ENCODE measurements at regions not wholly inside any gene's neighbourhood (a gene's known extent, or its start where the extent isn't known, plus 50 kb on each side); places are given as distances from the start of the nearest gene placed in this dataset.

DNA sequence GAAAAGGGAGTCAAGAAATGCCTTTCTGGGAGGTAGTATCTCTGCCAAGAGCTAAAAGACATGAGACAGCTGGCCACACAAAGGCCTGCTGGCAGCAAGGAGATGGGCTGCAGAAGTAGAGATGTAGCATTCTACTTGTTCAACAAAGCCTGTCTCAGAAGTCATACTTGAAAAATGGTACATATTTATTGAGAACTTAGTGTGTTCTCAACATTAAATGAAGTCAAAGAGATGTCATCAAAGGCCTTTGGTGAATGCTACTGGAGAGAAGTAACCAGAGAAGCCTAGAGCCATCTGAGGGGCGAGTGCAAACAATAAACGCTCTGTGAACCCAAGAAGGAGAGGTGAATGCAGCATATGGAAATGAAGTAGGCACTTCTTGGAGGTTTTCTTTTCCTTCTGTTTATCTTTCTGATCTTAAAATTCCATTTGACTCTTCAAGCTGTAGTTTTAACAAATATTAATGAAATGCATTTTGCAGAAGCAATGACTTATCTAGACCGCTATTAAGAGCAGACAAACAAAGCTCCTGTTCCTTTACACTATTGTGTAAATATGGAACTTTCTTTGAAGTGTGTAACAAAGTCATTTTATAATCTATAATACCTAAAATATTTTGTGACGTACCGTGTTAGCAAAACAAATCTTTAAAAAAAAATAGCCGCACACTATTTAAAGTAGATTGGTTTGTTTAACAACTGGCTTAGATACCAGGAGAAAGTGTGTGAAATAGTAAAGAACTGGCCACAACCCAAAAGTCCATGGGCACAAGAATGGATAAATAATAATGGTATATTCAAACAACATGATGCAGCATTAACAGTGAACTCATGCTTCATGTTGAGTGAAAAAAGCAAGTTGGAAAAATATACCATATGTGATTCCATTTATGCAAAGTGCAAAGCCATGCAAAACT, 70.2 kb downstream of the ZNF608 start:
- TF ChIP-seq, protein P1, sequence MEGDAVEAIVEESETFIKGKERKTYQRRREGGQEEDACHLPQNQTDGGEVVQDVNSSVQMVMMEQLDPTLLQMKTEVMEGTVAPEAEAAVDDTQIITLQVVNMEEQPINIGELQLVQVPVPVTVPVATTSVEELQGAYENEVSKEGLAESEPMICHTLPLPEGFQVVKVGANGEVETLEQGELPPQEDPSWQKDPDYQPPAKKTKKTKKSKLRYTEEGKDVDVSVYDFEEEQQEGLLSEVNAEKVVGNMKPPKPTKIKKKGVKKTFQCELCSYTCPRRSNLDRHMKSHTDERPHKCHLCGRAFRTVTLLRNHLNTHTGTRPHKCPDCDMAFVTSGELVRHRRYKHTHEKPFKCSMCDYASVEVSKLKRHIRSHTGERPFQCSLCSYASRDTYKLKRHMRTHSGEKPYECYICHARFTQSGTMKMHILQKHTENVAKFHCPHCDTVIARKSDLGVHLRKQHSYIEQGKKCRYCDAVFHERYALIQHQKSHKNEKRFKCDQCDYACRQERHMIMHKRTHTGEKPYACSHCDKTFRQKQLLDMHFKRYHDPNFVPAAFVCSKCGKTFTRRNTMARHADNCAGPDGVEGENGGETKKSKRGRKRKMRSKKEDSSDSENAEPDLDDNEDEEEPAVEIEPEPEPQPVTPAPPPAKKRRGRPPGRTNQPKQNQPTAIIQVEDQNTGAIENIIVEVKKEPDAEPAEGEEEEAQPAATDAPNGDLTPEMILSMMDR (IDR thresholded peaks at IDR 0.05): no peak
- H3K27me3 ChIP-seq (ENCODE audit: low read depth): no peaks in the 10 kb centered on the region
- no peaks in the 10 kb centered on the region for H3K36me3 ChIP-seq
- H3K4me1 ChIP-seq: peaks cover 60% of the 10 kb centered on the region
- peak; percentile 58 to 89 for ATAC-seq
- no peaks in the 10 kb centered on the region for H3K9me3 ChIP-seq
- H3K4me3 ChIP-seq: no peak overlapping the region
- intact Hi-C loops (cut with DNase I): no loop called here
- no peak for DNase-seq
- no peak overlapping the region for H3K27ac ChIP-seq

DNA sequence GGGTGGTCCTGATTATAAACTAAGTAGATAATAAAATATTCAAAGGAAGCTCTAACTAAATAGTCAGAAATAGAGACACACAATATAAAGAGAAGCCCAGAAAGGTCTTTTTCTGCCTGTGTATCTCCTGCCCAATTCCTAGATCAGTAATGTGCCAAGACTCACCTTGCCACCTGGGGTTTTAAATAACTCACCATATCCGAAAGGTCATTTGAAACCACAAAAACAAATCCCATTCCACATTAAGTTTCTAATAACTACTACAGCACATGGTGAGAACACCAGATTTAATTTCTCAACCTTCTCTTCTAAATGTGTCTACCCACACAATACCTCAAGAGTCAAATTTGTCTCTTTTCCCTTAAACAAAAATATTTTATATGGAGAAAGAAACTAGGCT, 75.2 kb downstream of the ZNF608 start:
- H3K4me3 ChIP-seq: no peak overlapping the region
- H3K9me3 ChIP-seq: no peaks in the 10 kb centered on the region
- H3K27ac ChIP-seq: no peak overlapping the region
- intact Hi-C loops (cut with DNase I): no loop called here
- ATAC-seq (no peak), DNase-seq (no peak)
- no peaks in the 10 kb centered on the region for H3K27me3 ChIP-seq (ENCODE audit: low read depth)
- peaks cover 39% of the 10 kb centered on the region for H3K4me1 ChIP-seq
- TF ChIP-seq, protein P1 (IDR thresholded peaks at IDR 0.05): no peak
- H3K36me3 ChIP-seq: no peaks in the 10 kb centered on the region

DNA sequence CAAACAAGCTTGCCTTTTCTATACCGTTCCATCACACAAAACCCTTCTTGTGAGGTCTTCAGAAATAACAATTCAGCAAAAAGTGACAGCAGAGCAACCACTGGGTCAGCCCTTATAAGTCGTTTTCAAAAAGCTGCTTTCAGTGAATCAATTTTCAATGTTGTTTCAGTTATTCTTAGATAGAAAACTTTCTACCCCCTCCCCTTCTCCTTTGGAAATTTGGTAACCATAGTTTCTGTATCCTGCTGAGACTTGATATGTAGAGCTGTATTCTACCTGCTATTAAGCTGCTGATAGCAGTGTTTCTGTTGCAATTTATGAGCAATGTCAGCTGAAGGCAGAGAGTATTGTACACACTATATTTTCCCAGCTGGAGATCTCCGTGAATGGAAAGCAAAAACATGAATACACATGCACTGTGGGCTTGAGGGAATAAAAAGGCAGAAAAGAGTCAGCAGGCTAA, 75.7 kb downstream of the ZNF608 start:
- Histone ChIP-seq H3K27ac (no peak overlapping the region), H3K4me3 (no peak overlapping the region), H3K27me3 (ENCODE audit: low read depth) (no peaks in the 10 kb centered on the region), H3K4me1 (peaks cover 35% of the 10 kb centered on the region), H3K9me3 (no peaks in the 10 kb centered on the region), H3K36me3 (no peaks in the 10 kb centered on the region)
- intact Hi-C loops (cut with DNase I): no loop called here
- ATAC-seq: peak in 1 of 2 donors; percentile 49
- TF ChIP-seq, protein P1 (IDR thresholded peaks at IDR 0.05): no peak
- DNase-seq: no peak

DNA sequence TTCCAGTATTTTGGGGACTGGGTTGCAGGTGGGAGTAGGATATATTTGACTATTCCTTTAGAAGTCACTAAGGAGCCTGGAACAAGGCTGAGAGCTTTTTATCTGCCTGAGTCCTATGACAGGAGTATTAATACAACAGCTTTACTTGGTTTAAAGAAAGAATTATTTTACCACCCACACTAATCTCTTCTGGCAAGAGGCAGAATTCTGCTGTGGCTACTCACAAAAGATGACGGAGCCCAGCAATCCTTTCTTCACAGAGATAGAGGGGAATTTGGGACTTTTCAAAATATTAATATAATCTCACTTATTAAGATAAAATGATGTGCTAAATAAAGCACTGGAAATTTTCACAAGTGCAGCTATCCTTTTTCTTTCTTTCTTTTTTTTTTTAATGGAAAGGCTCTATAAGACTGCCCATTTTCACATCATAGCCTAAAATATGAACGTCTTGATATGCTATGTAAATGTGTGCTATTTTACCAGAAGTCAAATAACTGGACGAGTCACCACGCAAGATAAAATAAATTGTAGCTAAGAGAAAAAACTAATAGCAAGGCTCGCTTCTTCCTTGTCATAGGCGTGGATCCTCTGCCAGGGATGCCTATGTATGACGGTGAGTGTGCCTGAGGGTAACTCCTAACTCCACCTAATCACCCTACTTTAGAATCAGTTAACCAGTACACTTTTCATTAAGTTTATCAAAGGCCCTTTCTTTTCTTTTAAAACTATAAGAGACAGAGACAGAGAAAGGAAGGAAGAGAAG, 76.3 kb downstream of the ZNF608 start:
- intact Hi-C loops (cut with DNase I): no loop called here

DNA sequence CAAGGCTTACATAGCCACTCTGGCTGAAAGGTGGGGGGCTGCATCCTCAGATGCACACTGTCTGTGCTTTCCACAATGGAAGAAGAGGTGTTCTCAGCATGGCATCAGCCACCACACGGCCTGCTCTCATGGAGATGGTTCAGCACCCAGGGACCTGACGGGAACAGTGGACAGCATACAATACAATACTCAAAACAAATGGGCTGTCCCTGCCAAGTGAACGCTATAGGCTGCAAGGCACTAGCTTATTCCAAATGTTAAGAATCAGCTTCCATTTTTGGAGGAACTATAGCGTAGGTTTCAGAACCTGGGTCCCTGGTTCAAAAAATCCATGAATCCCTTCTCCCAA, 77.2 kb downstream of the ZNF608 start:
- Histone ChIP-seq H3K9me3 (no peaks in the 10 kb centered on the region), H3K27ac (no peak overlapping the region), H3K27me3 (ENCODE audit: low read depth) (no peaks in the 10 kb centered on the region), H3K36me3 (no peaks in the 10 kb centered on the region), H3K4me3 (no peak overlapping the region), H3K4me1 (peaks cover 20% of the 10 kb centered on the region)
- ATAC-seq (no peak), DNase-seq (no peak)
- intact Hi-C loops (cut with DNase I): no loop called here
- TF ChIP-seq, protein P1 (IDR thresholded peaks at IDR 0.05): no peak

More for the DNA sequence above, 76.3 kb downstream of the ZNF608 start:
- Histone ChIP-seq H3K4me3 (no peak overlapping the region), H3K36me3 (no peaks in the 10 kb centered on the region), H3K4me1 (peaks cover 28% of the 10 kb centered on the region), H3K27me3 (ENCODE audit: low read depth) (no peaks in the 10 kb centered on the region), H3K9me3 (no peaks in the 10 kb centered on the region), H3K27ac (no peak overlapping the region)
- ATAC-seq: peak in 1 of 2 donors; percentile 9
- TF ChIP-seq, protein P1 (IDR thresholded peaks at IDR 0.05): no peak
- DNase-seq: no peak
